Stimulated activated CD4-positive, alpha-beta T cell treated with anti-CD3 and anti-CD28 coated beads, TNF-alpha, amount 100 ng/mL, for 1 hour (primary cell): ENCODE measurements at regions not wholly inside any gene's neighbourhood (a gene's known extent, or its start where the extent isn't known, plus 50 kb on each side); places are given as distances from the start of the nearest gene placed in this dataset.
"Not testable (repeated sequence)": the region's sequence is repeated elsewhere in the genome, so short reads cannot be mapped to it uniquely, and the experiment has no call there.

Source experiments
- DNase-seq, 3 donors: peaks; one replicate each; pipeline ENCODE4 v3.0.0-alpha.2; 2020; ENCODE audit warnings: low read depth in 3 of 3, low spot score in 1 of 3

- no peak for DNase-seq
Measured at GRCh38 chr9:80797101-80797829, 892.1 kb downstream of the TLE1 start.

- no peak for DNase-seq
Measured at GRCh38 chr9:80796632-80797031, 892.7 kb downstream of the TLE1 start.

- no peak for DNase-seq
Measured at GRCh38 chr9:80794197-80794596, 895.1 kb downstream of the TLE1 start.

- DNase-seq: no peak
Measured at GRCh38 chr9:80793706-80794105, 895.6 kb downstream of the TLE1 start.

- no peak for DNase-seq
Measured at GRCh38 chr9:80792726-80793125, 896.6 kb downstream of the TLE1 start.

- no peak for DNase-seq
Measured at GRCh38 chr9:80791836-80792235, 897.5 kb downstream of the TLE1 start.

GRCh38 chr9:80790764-80791163, 898.6 kb downstream of the TLE1 start:
- no peak for DNase-seq

- DNase-seq: no peak
Measured at GRCh38 chr9:80789831-80790230, 899.5 kb downstream of the TLE1 start.

- no peak for DNase-seq
Measured at GRCh38 chr9:80787636-80788035, 901.7 kb downstream of the TLE1 start.

- no peak for DNase-seq
Measured at GRCh38 chr9:80784647-80785046, 904.7 kb downstream of the TLE1 start.

- DNase-seq: no peak
Measured at GRCh38 chr9:80775971-80776370, 913.4 kb downstream of the TLE1 start.

- no peak for DNase-seq
Measured at GRCh38 chr9:80775530-80775929, 913.8 kb downstream of the TLE1 start.

GRCh38 chr9:80771555-80772347, 917.6 kb downstream of the TLE1 start:
- DNase-seq: no peak

GRCh38 chr9:80763536-80763935, 925.8 kb downstream of the TLE1 start:
- DNase-seq: no peak

- no peak for DNase-seq
Measured at GRCh38 chr9:80755586-80755985, 933.8 kb downstream of the TLE1 start.

- DNase-seq: not testable (repeated sequence)
Measured at GRCh38 chr9:80747056-80747455, 942.3 kb downstream of the TLE1 start.

- DNase-seq: no peak
Measured at GRCh38 chr9:80732506-80732905, 956.8 kb downstream of the TLE1 start.

GRCh38 chr9:80720579-80720978, 968.8 kb downstream of the TLE1 start:
- DNase-seq: no peak

GRCh38 chr9:80707120-80707519, 982.2 kb downstream of the TLE1 start:
- DNase-seq: no peak

GRCh38 chr9:80701061-80701460, 988.3 kb downstream of the TLE1 start:
- no peak for DNase-seq

- DNase-seq: no peak
Measured at GRCh38 chr9:80699511-80699998, 989.8 kb downstream of the TLE1 start.

- DNase-seq: no peak
Measured at GRCh38 chr9:80698725-80699410, 990.5 kb downstream of the TLE1 start.
